CD8-positive, alpha-beta memory T cell (primary cell): ENCODE measurements at regions not wholly inside any gene's neighbourhood (a gene's known extent, or its start where the extent isn't known, plus 50 kb on each side); places are given as distances from the start of the nearest gene placed in this dataset.

Source experiments
- CTCF ChIA-PET: fragments of 350-600 bp; sonication (Branson Sonifier 250); formaldehyde crosslinking; loops from one replicate; lab custom pipeline; 2021; ENCODE audit warnings: antibody characterized with exemption; lab: Charles Lee
- POLR2A ChIA-PET: fragments of 350-600 bp; sonication (Branson Sonifier 250); formaldehyde crosslinking; loops from one replicate; lab custom pipeline; 2021; ENCODE audit warnings: antibody characterized with exemption; lab: Charles Lee
- DNase-seq, 5 donors: peaks; one replicate each; pipeline versions ENCODE4 v3.0.0 to v3.0.0-alpha.2; 2020 to 2022; ENCODE audit warnings: mixed read lengths in 1 of 5
- H3K27ac ChIP-seq: one replicate; pipeline ENCODE4 v1.7.0; 2013; ENCODE audit warnings: low read depth, mild to moderate bottlenecking, low read length, moderate library complexity
- H3K27me3 ChIP-seq: 2 replicates; pipeline ENCODE4 v1.7.0; 2013; ENCODE audit warnings: low read length, mild to moderate bottlenecking; ENCODE audit not compliant: insufficient read depth, poor library complexity, severe bottlenecking
- H3K36me3 ChIP-seq: 2 replicates; pipeline ENCODE4 v1.7.0; 2013; ENCODE audit warnings: mild to moderate bottlenecking, low read length, moderate library complexity; ENCODE audit not compliant: insufficient read depth
- H3K4me1 ChIP-seq: 2 replicates; pipeline ENCODE4 v1.7.0; 2013; ENCODE audit warnings: mild to moderate bottlenecking, low read length, moderate library complexity; ENCODE audit not compliant: insufficient read depth
- H3K4me3 ChIP-seq: 2 replicates; pipeline ENCODE4 v1.7.0; 2013; ENCODE audit warnings: mild to moderate bottlenecking, low read length
- H3K9me3 ChIP-seq: 2 replicates; pipeline ENCODE4 v1.7.0; 2013; ENCODE audit warnings: mild to moderate bottlenecking, low read length
- H3K27ac Mint-ChIP-seq, 8 donors: one replicate each; pipeline ENCODE4 v1.8.0; 2020 to 2021; ENCODE audit warnings: mixed read lengths in 8 of 8, mild to moderate bottlenecking in 6 of 8, inconsistent platforms in 3 of 8, moderate library complexity in 3 of 8
- H3K27me3 Mint-ChIP-seq, 2 donors: one replicate each; pipeline ENCODE4 v1.8.0; 2020 to 2021; ENCODE audit warnings: mixed read lengths in 2 of 2, mild to moderate bottlenecking in 1 of 2, moderate library complexity in 1 of 2
- H3K36me3 Mint-ChIP-seq, 3 donors: one replicate each; pipeline ENCODE4 v1.8.0; 2020 to 2021; ENCODE audit warnings: mixed read lengths in 3 of 3, inconsistent platforms in 1 of 3, mild to moderate bottlenecking in 1 of 3
- H3K4me1 Mint-ChIP-seq, 3 donors: one replicate each; pipeline ENCODE4 v1.8.0; 2020 to 2021; ENCODE audit warnings: mixed read lengths in 3 of 3, inconsistent platforms in 1 of 3, mild to moderate bottlenecking in 1 of 3
- H3K4me3 Mint-ChIP-seq, 7 donors: one replicate each; pipeline ENCODE4 v1.8.0; 2020 to 2021; ENCODE audit warnings: mixed read lengths in 7 of 7, mild to moderate bottlenecking in 6 of 7, moderate library complexity in 4 of 7, inconsistent platforms in 2 of 7
- H3K9me3 Mint-ChIP-seq, 5 donors: one replicate each; pipeline ENCODE4 v1.8.0; 2020 to 2022; ENCODE audit warnings: mixed read lengths in 5 of 5, mild to moderate bottlenecking in 3 of 5, moderate library complexity in 2 of 5, inconsistent platforms in 1 of 5

DNA sequence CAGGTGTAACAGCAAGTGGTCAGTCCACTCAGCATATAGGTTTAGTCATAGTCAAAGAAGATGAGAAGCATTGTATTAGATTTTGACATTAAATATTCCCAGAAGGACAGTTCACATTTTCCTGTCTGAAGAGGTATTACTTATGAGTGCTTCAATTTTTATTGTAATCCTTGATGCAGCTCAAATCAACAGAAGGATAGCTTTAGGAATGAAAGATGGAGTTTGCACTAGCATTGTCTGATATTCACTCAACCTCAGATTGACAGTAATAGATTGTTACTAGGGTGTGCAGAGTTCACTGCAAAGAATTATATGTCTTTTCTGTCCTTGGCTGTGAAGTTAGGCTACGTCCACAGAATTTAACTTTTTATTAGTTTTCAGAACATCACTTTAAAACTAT, 764.3 kb upstream of the AADAT start:
- Mint-ChIP-seq H3K27me3 (no peaks in the 10 kb centered on the region), H3K4me1 (no peaks in the 10 kb centered on the region), H3K9me3 (peaks cover 2 to 39% (median 10%) of the 10 kb centered on the region in 5 donors), H3K36me3 (no peaks in the 10 kb centered on the region), H3K4me3 (no peak overlapping the region), H3K27ac (no peak overlapping the region)
- POLR2A ChIA-PET = no interaction called here
- no peak for DNase-seq
- CTCF ChIA-PET = no interaction called here
- H3K4me1 ChIP-seq = no peaks in the 10 kb centered on the region
- no peaks in the 10 kb centered on the region for H3K27me3 ChIP-seq
- H3K9me3 ChIP-seq = no peaks in the 10 kb centered on the region
- no peak overlapping the region for H3K4me3 ChIP-seq
- H3K27ac ChIP-seq = no peak overlapping the region
- no peaks in the 10 kb centered on the region for H3K36me3 ChIP-seq

DNA sequence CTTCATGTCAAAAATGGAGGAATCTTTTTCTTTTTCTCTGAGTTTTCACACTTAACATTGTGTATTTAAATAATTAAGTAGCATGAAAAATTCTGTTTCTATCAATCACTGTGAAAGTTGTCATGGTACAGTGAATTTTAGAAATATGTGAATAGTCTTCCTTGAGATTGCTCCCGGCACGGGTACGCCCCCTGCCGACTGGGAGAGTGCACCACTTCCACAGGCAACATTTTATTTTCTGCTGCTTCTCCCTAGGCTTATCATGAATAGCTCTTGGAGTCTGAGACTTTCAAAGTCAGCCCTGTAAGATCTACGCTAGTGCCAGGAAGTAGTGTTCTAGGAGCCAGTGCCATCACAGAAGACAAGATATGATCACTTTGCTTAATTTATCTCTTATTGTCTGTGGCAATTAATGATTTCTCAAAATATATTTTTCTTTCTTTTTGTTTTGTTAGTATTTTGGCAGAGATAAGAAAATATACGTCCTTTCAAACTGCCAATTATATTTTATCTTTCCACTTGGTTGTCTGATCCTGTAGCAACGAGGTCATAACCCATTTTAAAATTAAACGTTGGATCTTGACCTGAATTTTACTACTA, 763.8 kb upstream of the AADAT start:
- H3K4me1 Mint-ChIP-seq = no peaks in the 10 kb centered on the region
- Histone ChIP-seq H3K27me3 (no peaks in the 10 kb centered on the region), H3K9me3 (no peaks in the 10 kb centered on the region), H3K4me1 (no peaks in the 10 kb centered on the region), H3K4me3 (no peak overlapping the region), H3K36me3 (no peaks in the 10 kb centered on the region), H3K27ac (no peak overlapping the region)
- no peak overlapping the region for H3K27ac Mint-ChIP-seq
- DNase-seq = no peak
- peaks cover 4 to 37% (median 11%) of the 10 kb centered on the region in 5 donors for H3K9me3 Mint-ChIP-seq
- no peaks in the 10 kb centered on the region for H3K27me3 Mint-ChIP-seq
- POLR2A ChIA-PET = no interaction called here
- CTCF ChIA-PET = no interaction called here
- no peaks in the 10 kb centered on the region for H3K36me3 Mint-ChIP-seq
- H3K4me3 Mint-ChIP-seq = no peak overlapping the region

DNA sequence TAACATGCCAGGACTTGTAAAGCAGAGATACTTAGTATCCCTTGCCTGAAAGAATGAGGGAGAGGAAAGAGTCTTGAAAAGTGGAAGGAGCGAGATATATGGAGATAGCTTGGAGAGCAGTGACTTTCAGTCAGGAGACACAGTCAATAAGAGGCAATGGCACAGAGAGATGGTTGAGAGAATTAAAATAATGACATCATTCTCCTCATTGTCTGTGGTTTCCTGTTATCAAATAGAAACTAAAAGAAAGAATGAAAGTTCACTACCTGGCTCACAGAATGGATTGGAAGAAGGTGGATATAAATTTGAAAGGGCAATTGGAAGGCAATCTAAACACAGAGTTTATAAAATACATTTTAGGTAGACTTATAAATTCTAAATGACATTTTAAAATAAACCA, 760.2 kb upstream of the AADAT start:
- Mint-ChIP-seq H3K9me3 (peaks cover 2 to 40% (median 7%) of the 10 kb centered on the region in 5 donors), H3K27me3 (peaks cover 0 to 1% of the 10 kb centered on the region in 2 donors), H3K4me3 (no peak overlapping the region), H3K27ac (no peak overlapping the region), H3K4me1 (no peaks in the 10 kb centered on the region), H3K36me3 (no peaks in the 10 kb centered on the region)
- ChIA-PET CTCF (no interaction called here), POLR2A (no interaction called here)
- H3K36me3 ChIP-seq = no peaks in the 10 kb centered on the region
- no peaks in the 10 kb centered on the region for H3K9me3 ChIP-seq
- DNase-seq = no peak
- no peak overlapping the region for H3K27ac ChIP-seq
- H3K4me3 ChIP-seq = no peak overlapping the region
- no peaks in the 10 kb centered on the region for H3K4me1 ChIP-seq
- H3K27me3 ChIP-seq = no peaks in the 10 kb centered on the region

DNA sequence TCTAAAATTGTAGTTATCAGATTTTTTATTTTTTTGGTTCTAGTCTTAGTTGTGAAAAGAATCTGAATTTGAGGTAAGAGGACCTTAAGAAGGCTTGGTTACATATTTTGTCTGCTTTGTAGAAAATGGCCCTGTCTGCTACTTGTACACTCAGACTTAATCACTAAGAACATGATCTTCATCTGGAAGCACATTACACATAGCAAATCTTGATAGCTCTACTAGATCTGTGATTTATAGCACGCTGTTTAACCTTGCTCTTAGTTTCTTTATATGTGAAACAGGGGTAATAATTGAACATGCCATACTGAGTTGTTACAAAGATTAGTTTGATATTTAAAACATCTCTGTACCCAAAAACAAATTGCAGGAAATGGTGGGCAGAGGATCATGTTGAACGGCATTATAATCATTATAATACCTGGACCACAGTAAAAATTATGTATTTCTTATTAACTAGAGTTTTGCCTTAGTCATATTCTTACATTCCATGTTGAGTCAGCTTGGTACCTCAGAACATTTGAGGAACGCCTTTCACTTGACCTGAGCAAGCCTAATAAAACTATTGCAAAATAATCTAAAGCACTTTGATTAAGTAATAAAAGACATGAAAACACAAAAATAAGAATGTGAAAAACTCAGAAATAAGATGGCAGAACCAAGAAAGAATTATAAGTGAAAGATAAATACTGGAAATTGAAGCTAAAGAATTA, 738.0 kb upstream of the AADAT start:
- H3K27ac ChIP-seq = no peak overlapping the region
- no peaks in the 10 kb centered on the region for H3K9me3 ChIP-seq
- no peaks in the 10 kb centered on the region for H3K36me3 ChIP-seq
- H3K27me3 ChIP-seq = no peaks in the 10 kb centered on the region
- H3K4me1 ChIP-seq = no peaks in the 10 kb centered on the region
- H3K27me3 Mint-ChIP-seq = no peaks in the 10 kb centered on the region
- peaks cover 0 to 31% (median 5%) of the 10 kb centered on the region in 5 donors for H3K9me3 Mint-ChIP-seq
- DNase-seq = no peak
- H3K27ac Mint-ChIP-seq = no peak overlapping the region
- H3K4me3 ChIP-seq = no peak overlapping the region
- CTCF ChIA-PET = no interaction called here
- no peaks in the 10 kb centered on the region for H3K4me1 Mint-ChIP-seq
- H3K4me3 Mint-ChIP-seq = no peak overlapping the region
- POLR2A ChIA-PET = no interaction called here
- no peaks in the 10 kb centered on the region for H3K36me3 Mint-ChIP-seq

DNA sequence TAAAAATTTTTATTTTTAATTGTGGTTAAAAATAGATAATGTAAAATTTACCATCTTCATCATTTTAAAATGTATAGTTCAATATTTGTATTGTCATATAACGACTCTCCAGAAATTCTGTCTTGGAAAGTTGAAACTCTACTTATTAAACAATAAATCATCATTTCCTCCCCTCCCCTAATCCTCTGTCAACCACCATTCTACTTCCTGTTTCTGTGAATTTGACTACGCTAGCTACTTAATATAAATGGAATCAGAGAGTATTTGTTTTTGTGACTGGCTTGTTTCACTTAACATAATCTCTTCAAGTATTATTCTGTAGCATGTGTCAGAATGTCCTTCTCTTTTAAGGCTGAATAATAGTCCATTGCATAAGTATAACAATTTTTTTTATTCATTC, 729.0 kb upstream of the AADAT start:
- Mint-ChIP-seq H3K27ac (no peak overlapping the region), H3K27me3 (no peaks in the 10 kb centered on the region), H3K36me3 (no peaks in the 10 kb centered on the region), H3K4me3 (no peak overlapping the region), H3K9me3 (peaks cover 12 to 23% (median 18%) of the 10 kb centered on the region in 5 donors), H3K4me1 (no peaks in the 10 kb centered on the region)
- POLR2A ChIA-PET = no interaction called here
- CTCF ChIA-PET = no interaction called here
- H3K27ac ChIP-seq = no peak overlapping the region
- no peaks in the 10 kb centered on the region for H3K27me3 ChIP-seq
- peaks cover 5% of the 10 kb centered on the region for H3K9me3 ChIP-seq
- no peaks in the 10 kb centered on the region for H3K4me1 ChIP-seq
- H3K36me3 ChIP-seq = no peaks in the 10 kb centered on the region
- DNase-seq = no peak
- H3K4me3 ChIP-seq = no peak overlapping the region

DNA sequence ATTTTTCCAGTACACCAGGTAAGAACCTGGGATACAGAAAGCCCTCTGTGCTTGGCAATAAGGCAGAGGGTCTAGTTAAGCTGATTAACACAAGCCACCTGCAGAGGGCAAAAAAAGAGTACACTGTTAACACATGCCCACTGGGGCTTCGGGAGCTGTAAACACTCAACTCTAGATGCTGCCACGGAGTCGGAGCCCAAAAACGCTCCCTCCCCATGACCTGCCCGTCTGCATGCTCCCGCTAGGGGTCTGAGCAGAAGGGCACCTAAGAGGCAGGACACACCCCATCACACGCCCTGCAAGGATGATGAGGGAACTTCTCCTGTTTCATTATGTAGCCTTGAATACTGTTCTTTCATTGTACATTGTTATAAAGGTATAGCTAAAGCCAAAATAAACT, 715.6 kb upstream of the AADAT start:
- Mint-ChIP-seq H3K36me3 (no peaks in the 10 kb centered on the region), H3K27me3 (no peaks in the 10 kb centered on the region), H3K4me1 (no peaks in the 10 kb centered on the region), H3K9me3 (peaks cover 3 to 24% (median 10%) of the 10 kb centered on the region in 5 donors), H3K4me3 (no peak overlapping the region), H3K27ac (no peak overlapping the region)
- DNase-seq = no peak
- no peak overlapping the region for H3K4me3 ChIP-seq
- CTCF ChIA-PET = no interaction called here
- no peaks in the 10 kb centered on the region for H3K9me3 ChIP-seq
- POLR2A ChIA-PET = no interaction called here
- H3K36me3 ChIP-seq = no peaks in the 10 kb centered on the region
- no peaks in the 10 kb centered on the region for H3K27me3 ChIP-seq
- no peaks in the 10 kb centered on the region for H3K4me1 ChIP-seq
- no peak overlapping the region for H3K27ac ChIP-seq

DNA sequence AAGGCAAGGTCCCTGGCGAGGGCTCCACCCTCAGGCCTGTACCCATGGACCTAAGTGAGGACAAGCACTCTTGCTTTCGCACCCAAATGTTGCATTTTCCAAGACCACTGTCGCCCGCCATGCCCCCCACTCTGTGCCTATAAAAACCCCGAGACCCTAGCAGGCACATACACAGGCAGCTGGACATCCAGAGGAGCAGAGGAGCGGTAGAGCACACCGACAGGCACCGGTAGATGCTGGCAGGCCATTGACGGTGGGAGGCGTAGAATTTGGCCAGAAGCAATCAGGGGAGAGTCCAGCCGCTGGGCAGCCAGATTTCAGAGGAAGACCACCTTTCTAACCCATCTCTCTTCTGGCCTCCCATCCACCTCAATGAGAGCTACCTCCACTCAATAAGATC, 715.2 kb upstream of the AADAT start:
- Mint-ChIP-seq H3K9me3 (peaks cover 3 to 24% (median 10%) of the 10 kb centered on the region in 5 donors), H3K27me3 (no peaks in the 10 kb centered on the region), H3K4me3 (no peak overlapping the region), H3K36me3 (no peaks in the 10 kb centered on the region), H3K4me1 (no peaks in the 10 kb centered on the region), H3K27ac (no peak overlapping the region)
- Histone ChIP-seq H3K4me1 (no peaks in the 10 kb centered on the region), H3K4me3 (no peak overlapping the region), H3K27me3 (no peaks in the 10 kb centered on the region), H3K36me3 (no peaks in the 10 kb centered on the region), H3K9me3 (no peaks in the 10 kb centered on the region), H3K27ac (no peak overlapping the region)
- ChIA-PET POLR2A (no interaction called here), CTCF (no interaction called here)
- no peak for DNase-seq

DNA sequence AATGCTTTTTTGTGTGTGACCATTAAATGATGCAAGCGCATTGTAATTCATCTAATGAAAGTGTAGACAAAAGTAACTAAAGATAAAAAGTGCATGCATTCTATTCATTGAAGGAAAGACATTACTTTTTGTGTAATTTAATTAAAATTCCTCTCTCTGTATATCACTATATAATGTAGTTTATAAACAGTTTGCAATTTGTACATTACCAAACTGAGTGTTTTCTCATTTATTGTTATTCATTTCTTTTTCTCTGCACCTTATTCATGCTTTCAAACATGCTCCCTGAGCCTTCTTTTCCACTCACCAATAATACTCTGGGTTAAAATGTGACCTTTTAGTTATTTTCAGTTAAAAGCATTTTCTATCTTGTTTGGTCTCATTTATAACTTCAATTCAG, 713.7 kb upstream of the AADAT start:
- Histone ChIP-seq H3K4me1 (no peaks in the 10 kb centered on the region), H3K27me3 (no peaks in the 10 kb centered on the region), H3K36me3 (no peaks in the 10 kb centered on the region), H3K27ac (no peak overlapping the region), H3K4me3 (no peak overlapping the region), H3K9me3 (no peaks in the 10 kb centered on the region)
- POLR2A ChIA-PET = no interaction called here
- H3K27me3 Mint-ChIP-seq = no peaks in the 10 kb centered on the region
- no peak overlapping the region for H3K4me3 Mint-ChIP-seq
- H3K9me3 Mint-ChIP-seq = peaks cover 2 to 22% (median 5%) of the 10 kb centered on the region in 5 donors
- no peaks in the 10 kb centered on the region for H3K4me1 Mint-ChIP-seq
- no peaks in the 10 kb centered on the region for H3K36me3 Mint-ChIP-seq
- no peak overlapping the region for H3K27ac Mint-ChIP-seq
- DNase-seq = no peak
- CTCF ChIA-PET = no interaction called here
